ENCODE measurements at regions not wholly inside any gene's neighbourhood (a gene's known extent, or its start where the extent isn't known, plus 50 kb on each side); places are given as distances from the start of the nearest gene placed in this dataset.

DNA sequence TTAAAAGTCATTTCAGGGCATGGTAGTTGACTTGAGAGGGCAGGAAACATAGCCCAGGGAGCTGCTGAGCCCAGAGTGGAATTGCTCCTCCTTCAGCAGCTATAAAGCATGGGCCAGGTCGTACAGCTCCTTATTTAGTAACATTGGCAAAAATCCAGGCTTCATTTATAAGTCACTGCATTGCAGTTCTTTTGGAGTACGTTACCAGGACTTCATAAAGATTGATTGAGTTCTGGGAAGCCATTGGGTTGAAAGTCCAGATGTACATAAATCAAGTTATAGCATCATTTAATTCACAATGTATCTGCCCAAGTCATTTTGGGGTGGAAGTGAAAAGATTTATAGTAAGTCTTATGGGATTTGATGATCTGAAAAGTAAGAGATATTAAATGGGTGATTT, 53.0 kb upstream of the ANKEF1 start:
- no peaks in the 10 kb centered on the region for H3K36me3 ChIP-seq (ENCODE audit: insufficient read depth)
- no peak overlapping the region for H3K4me2 ChIP-seq
- H4K20me1 ChIP-seq (ENCODE audit: insufficient read depth), result no peaks in the 10 kb centered on the region
- H3K4me3 ChIP-seq (IDR thresholded peaks at IDR 0.05; ENCODE audit: insufficient read depth, low read depth, low read length), result no peak overlapping the region
- TF ChIP-seq, protein P1, sequence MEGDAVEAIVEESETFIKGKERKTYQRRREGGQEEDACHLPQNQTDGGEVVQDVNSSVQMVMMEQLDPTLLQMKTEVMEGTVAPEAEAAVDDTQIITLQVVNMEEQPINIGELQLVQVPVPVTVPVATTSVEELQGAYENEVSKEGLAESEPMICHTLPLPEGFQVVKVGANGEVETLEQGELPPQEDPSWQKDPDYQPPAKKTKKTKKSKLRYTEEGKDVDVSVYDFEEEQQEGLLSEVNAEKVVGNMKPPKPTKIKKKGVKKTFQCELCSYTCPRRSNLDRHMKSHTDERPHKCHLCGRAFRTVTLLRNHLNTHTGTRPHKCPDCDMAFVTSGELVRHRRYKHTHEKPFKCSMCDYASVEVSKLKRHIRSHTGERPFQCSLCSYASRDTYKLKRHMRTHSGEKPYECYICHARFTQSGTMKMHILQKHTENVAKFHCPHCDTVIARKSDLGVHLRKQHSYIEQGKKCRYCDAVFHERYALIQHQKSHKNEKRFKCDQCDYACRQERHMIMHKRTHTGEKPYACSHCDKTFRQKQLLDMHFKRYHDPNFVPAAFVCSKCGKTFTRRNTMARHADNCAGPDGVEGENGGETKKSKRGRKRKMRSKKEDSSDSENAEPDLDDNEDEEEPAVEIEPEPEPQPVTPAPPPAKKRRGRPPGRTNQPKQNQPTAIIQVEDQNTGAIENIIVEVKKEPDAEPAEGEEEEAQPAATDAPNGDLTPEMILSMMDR (conservative IDR thresholded peaks at IDR 0.05; ENCODE audit: low read depth, low read length), result no peak
- H3K27me3 ChIP-seq (ENCODE audit: insufficient read depth, low read depth), result no peaks in the 10 kb centered on the region
- no peak overlapping the region for H3K27ac ChIP-seq
- no peaks in the 10 kb centered on the region for H3K4me1 ChIP-seq (ENCODE audit: low read depth, poor library complexity, severe bottlenecking)
- no peaks in the 10 kb centered on the region for H3K79me2 ChIP-seq (ENCODE audit: insufficient read depth, low read depth)
- no peak overlapping the region for H3K9ac ChIP-seq
- no peak overlapping the region for H2AFZ ChIP-seq (ENCODE audit: low read depth)

- Histone ChIP-seq H3K9ac (no peak overlapping the region), H3K79me2 (ENCODE audit: insufficient read depth, low read depth) (no peaks in the 10 kb centered on the region), H3K36me3 (ENCODE audit: insufficient read depth) (no peaks in the 10 kb centered on the region), H3K4me1 (ENCODE audit: low read depth, poor library complexity, severe bottlenecking) (no peaks in the 10 kb centered on the region), H3K4me3 (IDR thresholded peaks at IDR 0.05; ENCODE audit: insufficient read depth, low read depth, low read length) (no peak overlapping the region), H3K27me3 (ENCODE audit: insufficient read depth, low read depth) (no peaks in the 10 kb centered on the region), H3K4me2 (0 out of 2 replicates have a peak overlapping the region, but pooled peaks have one; percentile 29), H4K20me1 (ENCODE audit: insufficient read depth) (no peaks in the 10 kb centered on the region), H2AFZ (ENCODE audit: low read depth) (no peak overlapping the region), H3K27ac (no peak overlapping the region)
- TF ChIP-seq, protein P1 (conservative IDR thresholded peaks at IDR 0.05; ENCODE audit: low read depth, low read length), result peak; percentile 52; the same call in 1 of the 2 replicates
Observed at GRCh38 chr20:9978397-9979004, 56.3 kb upstream of the ANKEF1 start.

GRCh38 chr20:9977629-9978028, 57.2 kb upstream of the ANKEF1 start:
- no peaks in the 10 kb centered on the region for H3K79me2 ChIP-seq (ENCODE audit: insufficient read depth, low read depth)
- no peak overlapping the region for H3K4me2 ChIP-seq
- no peaks in the 10 kb centered on the region for H3K36me3 ChIP-seq (ENCODE audit: insufficient read depth)
- no peak overlapping the region for H3K27ac ChIP-seq
- H3K4me1 ChIP-seq (ENCODE audit: low read depth, poor library complexity, severe bottlenecking), result no peaks in the 10 kb centered on the region
- no peak overlapping the region for H3K9ac ChIP-seq
- no peak overlapping the region for H3K4me3 ChIP-seq (IDR thresholded peaks at IDR 0.05; ENCODE audit: insufficient read depth, low read depth, low read length)
- no peak overlapping the region for H2AFZ ChIP-seq (ENCODE audit: low read depth)
- no peaks in the 10 kb centered on the region for H4K20me1 ChIP-seq (ENCODE audit: insufficient read depth)
- TF ChIP-seq, protein P1 (conservative IDR thresholded peaks at IDR 0.05; ENCODE audit: low read depth, low read length), result no peak
- no peaks in the 10 kb centered on the region for H3K27me3 ChIP-seq (ENCODE audit: insufficient read depth, low read depth)

DNA sequence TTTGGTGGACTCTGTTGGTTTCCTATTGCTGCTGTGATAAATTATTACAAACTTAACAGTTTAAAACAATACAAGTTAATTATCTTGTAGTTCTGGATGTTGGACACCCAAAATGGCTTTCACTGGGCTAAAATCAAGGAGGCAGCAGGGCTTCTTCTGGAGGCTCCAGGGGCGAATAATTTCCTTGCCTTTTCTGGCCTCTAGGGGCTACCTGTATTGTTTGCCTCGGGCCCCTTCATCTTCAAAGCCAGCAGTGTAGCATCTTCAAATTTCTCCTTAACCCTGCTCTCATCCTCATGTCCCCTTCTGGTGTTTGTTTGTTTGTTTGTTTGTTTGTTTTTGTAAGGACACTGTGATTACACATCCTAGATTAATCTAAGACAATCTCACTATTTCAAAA, 60.5 kb upstream of the ANKEF1 start:
- H3K4me2 ChIP-seq, result no peak overlapping the region

More for the DNA sequence above, 60.5 kb upstream of the ANKEF1 start:
- Histone ChIP-seq H3K36me3 (ENCODE audit: insufficient read depth) (no peaks in the 10 kb centered on the region), H3K4me1 (ENCODE audit: low read depth, poor library complexity, severe bottlenecking) (no peaks in the 10 kb centered on the region), H4K20me1 (ENCODE audit: insufficient read depth) (no peaks in the 10 kb centered on the region), H3K9ac (no peak overlapping the region), H2AFZ (ENCODE audit: low read depth) (no peak overlapping the region), H3K27ac (no peak overlapping the region), H3K79me2 (ENCODE audit: insufficient read depth, low read depth) (no peaks in the 10 kb centered on the region), H3K4me3 (IDR thresholded peaks at IDR 0.05; ENCODE audit: insufficient read depth, low read depth, low read length) (no peak overlapping the region), H3K27me3 (ENCODE audit: insufficient read depth, low read depth) (no peaks in the 10 kb centered on the region)
- TF ChIP-seq, protein P1 (conservative IDR thresholded peaks at IDR 0.05; ENCODE audit: low read depth, low read length), result 0 out of 2 replicates have a peak, but pooled peaks have one; percentile 21
